ENCODE measurements at regions not wholly inside any gene's neighbourhood (a gene's known extent, or its start where the extent isn't known, plus 50 kb on each side); places are given as distances from the start of the nearest gene placed in this dataset.
A peak's percentile ranks its signal among the peaks of the same experiment; 100 is the strongest.

- DNase-seq (ENCODE audit: low read depth), result peak; percentile 22
- H3K4me3 ChIP-seq (ENCODE audit: low read length), result no peak overlapping the region
- peak; percentile 39 for TF ChIP-seq CTCF (IDR thresholded peaks at IDR 0.05; ENCODE audit: insufficient read depth, low read depth, low read length, missing control alignments)
These were observed 256.9 kb downstream of the C16orf95 start for GRCh38 chr16:87060034-87060986.

- TF ChIP-seq CTCF (IDR thresholded peaks at IDR 0.05; ENCODE audit: insufficient read depth, low read depth, low read length, missing control alignments), result no peak
- DNase-seq (ENCODE audit: low read depth), result no peak
- no peak overlapping the region for H3K4me3 ChIP-seq (ENCODE audit: low read length)
These were observed 255.8 kb downstream of the C16orf95 start for GRCh38 chr16:87061243-87061920.

GRCh38 chr16:87062569-87063442 is 254.4 kb downstream of the C16orf95 start:
- H3K4me3 ChIP-seq (ENCODE audit: low read length), result no peak overlapping the region
- DNase-seq (ENCODE audit: low read depth), result peak; percentile 68
- TF ChIP-seq CTCF (IDR thresholded peaks at IDR 0.05; ENCODE audit: insufficient read depth, low read depth, low read length, missing control alignments), result peak; percentile 86

- DNase-seq (ENCODE audit: low read depth), result no peak
- no peak overlapping the region for H3K4me3 ChIP-seq (ENCODE audit: low read length)
- no peak for TF ChIP-seq CTCF (IDR thresholded peaks at IDR 0.05; ENCODE audit: insufficient read depth, low read depth, low read length, missing control alignments)
These were observed 253.6 kb downstream of the C16orf95 start for GRCh38 chr16:87063543-87063942.

- TF ChIP-seq CTCF (IDR thresholded peaks at IDR 0.05; ENCODE audit: insufficient read depth, low read depth, low read length, missing control alignments), result no peak
- no peak for DNase-seq (ENCODE audit: low read depth)
- H3K4me3 ChIP-seq (ENCODE audit: low read length), result no peak overlapping the region
These were observed 252.3 kb downstream of the C16orf95 start for GRCh38 chr16:87064731-87065445.
